ENCODE measurements at regions not wholly inside any gene's neighbourhood (a gene's known extent, or its start where the extent isn't known, plus 50 kb on each side); places are given as distances from the start of the nearest gene placed in this dataset.

- H3K27me3 Mint-ChIP-seq, result no peaks in the 10 kb centered on the region
- no peak overlapping the region for H3K4me3 Mint-ChIP-seq
- H3K27ac Mint-ChIP-seq, result no peak overlapping the region
- H3K36me3 Mint-ChIP-seq (ENCODE audit: low read depth), result no peaks in the 10 kb centered on the region
- no peaks in the 10 kb centered on the region for H3K4me1 Mint-ChIP-seq
- ChIA-PET POLR2A (no interaction called here), CTCF (interaction anchor here (0.8 kb wide), 1 partner anchor 50 kb away, joined by 3 read pairs; no protein-coding TSS in a partner anchor)
- intact Hi-C loops (cut with DNase I, micrococcal nuclease), result no loop called here
- no peak for DNase-seq
- no peak for ATAC-seq
- H3K9me3 Mint-ChIP-seq (ENCODE audit: low read depth), result no peaks in the 10 kb centered on the region
These were observed 380.6 kb upstream of the NUDT12 start for GRCh38 chr5:103943230-103943629.

DNA sequence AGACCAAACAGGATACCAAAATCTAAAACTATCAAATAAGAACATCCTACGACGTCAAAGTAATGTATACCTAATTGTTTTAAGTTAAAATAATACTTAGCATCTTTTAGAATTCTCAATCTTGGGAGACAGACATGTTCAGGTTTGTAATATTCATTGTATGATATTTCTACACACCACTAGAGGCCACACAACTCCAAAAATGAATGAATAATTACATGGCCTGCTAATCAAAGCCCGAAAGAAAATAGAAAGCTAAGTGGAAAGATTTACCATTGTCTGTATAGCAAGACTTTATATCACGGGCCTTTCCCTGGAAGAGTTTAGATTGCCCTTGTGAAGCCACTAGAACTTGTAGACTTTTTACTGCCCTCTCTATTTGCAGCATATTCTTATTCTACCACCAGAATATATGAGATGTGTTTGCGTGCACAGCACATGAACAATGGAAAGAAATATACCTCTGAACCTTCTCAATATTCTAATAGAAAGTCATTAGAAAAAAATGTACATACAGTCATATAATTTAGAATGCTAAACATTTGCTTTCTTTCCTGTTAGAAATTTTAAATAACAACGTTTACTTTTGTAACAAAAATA, 380.1 kb upstream of the NUDT12 start:
- H3K36me3 Mint-ChIP-seq (ENCODE audit: low read depth), result no peaks in the 10 kb centered on the region
- H3K27ac Mint-ChIP-seq, result no peak overlapping the region
- H3K4me1 Mint-ChIP-seq, result no peaks in the 10 kb centered on the region
- H3K27me3 Mint-ChIP-seq, result no peaks in the 10 kb centered on the region
- H3K4me3 Mint-ChIP-seq, result no peak overlapping the region
- H3K9me3 Mint-ChIP-seq (ENCODE audit: low read depth), result no peaks in the 10 kb centered on the region
- intact Hi-C loops (cut with DNase I, micrococcal nuclease), result no loop called here
- ChIA-PET CTCF (interaction anchor here (0.8 kb wide), 1 partner anchor 51 kb away, joined by 3 read pairs; no protein-coding TSS in a partner anchor), POLR2A (no interaction called here)
- DNase-seq (no peak), ATAC-seq (no peak)

- no peak overlapping the region for H3K27ac Mint-ChIP-seq
- ChIA-PET POLR2A (interaction anchor here (0.5 kb wide), 1 partner anchor 291 kb away, joined by 3 read pairs; no protein-coding TSS in a partner anchor), CTCF (no interaction called here)
- no peaks in the 10 kb centered on the region for H3K27me3 Mint-ChIP-seq
- DNase-seq, result no peak
- intact Hi-C loops (cut with DNase I, micrococcal nuclease), result no loop called here
- no peaks in the 10 kb centered on the region for H3K9me3 Mint-ChIP-seq (ENCODE audit: low read depth)
- no peaks in the 10 kb centered on the region for H3K4me1 Mint-ChIP-seq
- no peak overlapping the region for H3K4me3 Mint-ChIP-seq
- no peak for ATAC-seq
- H3K36me3 Mint-ChIP-seq (ENCODE audit: low read depth), result no peaks in the 10 kb centered on the region
These were observed 379.0 kb upstream of the NUDT12 start for GRCh38 chr5:103941596-103941995.

DNA sequence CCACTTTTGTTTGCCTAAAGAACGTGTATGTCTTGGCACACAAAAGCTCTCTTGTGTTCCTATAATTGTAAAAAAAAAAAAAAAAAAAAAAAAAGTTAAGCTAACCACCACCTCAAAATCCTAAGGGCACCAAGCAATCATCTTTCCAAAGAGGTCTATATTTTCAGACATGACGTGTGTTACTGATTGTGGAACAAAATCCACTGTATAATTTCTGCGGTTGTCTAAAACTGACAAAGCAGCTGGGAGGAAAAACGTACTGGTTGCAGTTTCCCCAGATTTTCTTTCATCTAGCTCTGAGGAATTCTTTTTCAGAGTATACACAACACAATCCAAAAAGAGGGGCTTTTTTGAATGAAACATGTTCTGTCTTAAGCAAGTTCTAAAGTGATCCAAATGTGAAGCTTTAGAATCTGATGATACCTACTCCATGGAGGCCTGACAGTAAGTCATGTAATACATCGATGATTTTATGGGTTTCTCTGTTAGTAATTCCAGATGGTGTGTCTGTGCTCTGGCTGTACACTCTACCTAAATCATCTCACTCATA, 375.6 kb upstream of the NUDT12 start:
- ChIA-PET POLR2A (no interaction called here), CTCF (no interaction called here)
- no peaks in the 10 kb centered on the region for H3K36me3 Mint-ChIP-seq (ENCODE audit: low read depth)
- no peaks in the 10 kb centered on the region for H3K9me3 Mint-ChIP-seq (ENCODE audit: low read depth)
- intact Hi-C loops (cut with DNase I, micrococcal nuclease), result no loop called here
- no peak for ATAC-seq
- H3K27me3 Mint-ChIP-seq, result no peaks in the 10 kb centered on the region
- H3K4me3 Mint-ChIP-seq, result no peak overlapping the region
- H3K27ac Mint-ChIP-seq, result no peak overlapping the region
- H3K4me1 Mint-ChIP-seq, result no peaks in the 10 kb centered on the region
- DNase-seq, result no peak

- H3K9me3 Mint-ChIP-seq (ENCODE audit: low read depth), result no peaks in the 10 kb centered on the region
These were observed 366.9 kb upstream of the NUDT12 start for GRCh38 chr5:103929338-103930013.

DNA sequence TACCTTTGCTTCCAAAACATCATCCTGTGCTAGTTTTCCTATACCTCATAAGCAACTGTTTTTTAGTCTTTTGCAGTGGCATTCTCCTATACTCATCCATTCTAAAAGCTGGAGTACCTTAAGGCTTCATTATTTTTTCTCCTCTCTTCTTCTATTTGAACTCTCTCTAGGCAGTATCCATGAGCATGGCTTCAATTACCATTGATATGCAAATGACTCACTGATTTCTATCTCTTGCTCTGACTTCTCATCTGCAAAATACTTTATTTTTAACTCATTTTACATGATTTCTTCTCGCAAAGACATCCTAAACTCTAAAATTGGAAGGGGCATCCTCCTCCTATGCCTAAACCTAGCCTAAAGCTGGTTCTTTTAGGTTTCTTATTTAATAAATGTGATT, 365.1 kb upstream of the NUDT12 start:
- intact Hi-C loops (cut with DNase I, micrococcal nuclease), result no loop called here
- H3K4me1 Mint-ChIP-seq, result no peaks in the 10 kb centered on the region
- H3K27me3 Mint-ChIP-seq, result no peaks in the 10 kb centered on the region

More at GRCh38 chr5:103929338-103930013, 366.9 kb upstream of the NUDT12 start:
- H3K36me3 Mint-ChIP-seq (ENCODE audit: low read depth), result no peaks in the 10 kb centered on the region
- ChIA-PET CTCF (no interaction called here), POLR2A (no interaction called here)
- DNase-seq (no peak), ATAC-seq (no peak)
- H3K4me1 Mint-ChIP-seq, result no peaks in the 10 kb centered on the region
- no peak overlapping the region for H3K4me3 Mint-ChIP-seq
- no peaks in the 10 kb centered on the region for H3K27me3 Mint-ChIP-seq
- intact Hi-C loops (cut with DNase I, micrococcal nuclease), result no loop called here
- no peak overlapping the region for H3K27ac Mint-ChIP-seq

GRCh38 chr5:103923616-103924168, 361.1 kb upstream of the NUDT12 start:
- CTCF ChIA-PET, result no interaction called here
- Mint-ChIP-seq H3K36me3 (ENCODE audit: low read depth) (no peaks in the 10 kb centered on the region), H3K27me3 (no peaks in the 10 kb centered on the region), H3K4me1 (no peaks in the 10 kb centered on the region), H3K27ac (no peak overlapping the region), H3K9me3 (ENCODE audit: low read depth) (peaks cover 2% of the 10 kb centered on the region), H3K4me3 (no peak overlapping the region)
- intact Hi-C loops (cut with DNase I, micrococcal nuclease), result no loop called here
- DNase-seq, result no peak
- POLR2A ChIA-PET, result no interaction called here
- no peak for ATAC-seq

More for the DNA sequence above, 365.1 kb upstream of the NUDT12 start:
- Mint-ChIP-seq H3K27ac (no peak overlapping the region), H3K9me3 (ENCODE audit: low read depth) (no peaks in the 10 kb centered on the region), H3K4me3 (no peak overlapping the region), H3K36me3 (ENCODE audit: low read depth) (no peaks in the 10 kb centered on the region)
- ChIA-PET POLR2A (no interaction called here), CTCF (interaction anchor here (0.9 kb wide), 1 partner anchor 8 kb away, joined by 3 read pairs; no protein-coding TSS in a partner anchor)
- ATAC-seq, result no peak
- no peak for DNase-seq

- POLR2A ChIA-PET, result no interaction called here
These were observed 356.9 kb upstream of the NUDT12 start for GRCh38 chr5:103919506-103919905.

GRCh38 chr5:103918668-103919367, 356.2 kb upstream of the NUDT12 start:
- Mint-ChIP-seq H3K27me3 (no peaks in the 10 kb centered on the region), H3K4me3 (no peak overlapping the region), H3K4me1 (no peaks in the 10 kb centered on the region), H3K36me3 (ENCODE audit: low read depth) (no peaks in the 10 kb centered on the region), H3K27ac (no peak overlapping the region), H3K9me3 (ENCODE audit: low read depth) (peaks cover 2% of the 10 kb centered on the region)
- intact Hi-C loops (cut with DNase I, micrococcal nuclease), result no loop called here
- ATAC-seq (no peak), DNase-seq (no peak)
- POLR2A ChIA-PET, result no interaction called here
- CTCF ChIA-PET, result no interaction called here

More at GRCh38 chr5:103919506-103919905, 356.9 kb upstream of the NUDT12 start:
- DNase-seq, result no peak
- no peaks in the 10 kb centered on the region for H3K36me3 Mint-ChIP-seq (ENCODE audit: low read depth)
- intact Hi-C loops (cut with DNase I, micrococcal nuclease), result no loop called here
- H3K27me3 Mint-ChIP-seq, result no peaks in the 10 kb centered on the region
- H3K4me3 Mint-ChIP-seq, result no peak overlapping the region
- ATAC-seq, result no peak
- H3K27ac Mint-ChIP-seq, result no peak overlapping the region
- peaks cover 2% of the 10 kb centered on the region for H3K9me3 Mint-ChIP-seq (ENCODE audit: low read depth)
- no peaks in the 10 kb centered on the region for H3K4me1 Mint-ChIP-seq
- CTCF ChIA-PET, result interaction anchor here (0.9 kb wide), 1 partner anchor 9 kb away, joined by 3 read pairs; no protein-coding TSS in a partner anchor

GRCh38 chr5:103915081-103915480, 352.5 kb upstream of the NUDT12 start:
- Mint-ChIP-seq H3K27ac (no peak overlapping the region), H3K36me3 (ENCODE audit: low read depth) (no peaks in the 10 kb centered on the region), H3K4me3 (no peak overlapping the region), H3K9me3 (ENCODE audit: low read depth) (no peaks in the 10 kb centered on the region), H3K4me1 (no peaks in the 10 kb centered on the region), H3K27me3 (no peaks in the 10 kb centered on the region)
- ATAC-seq (no peak), DNase-seq (no peak)
- POLR2A ChIA-PET, result no interaction called here
- intact Hi-C loops (cut with DNase I, micrococcal nuclease), result no loop called here
- CTCF ChIA-PET, result interaction anchor here (0.6 kb wide), 1 partner anchor 22 kb away, joined by 3 read pairs; no protein-coding TSS in a partner anchor

DNA sequence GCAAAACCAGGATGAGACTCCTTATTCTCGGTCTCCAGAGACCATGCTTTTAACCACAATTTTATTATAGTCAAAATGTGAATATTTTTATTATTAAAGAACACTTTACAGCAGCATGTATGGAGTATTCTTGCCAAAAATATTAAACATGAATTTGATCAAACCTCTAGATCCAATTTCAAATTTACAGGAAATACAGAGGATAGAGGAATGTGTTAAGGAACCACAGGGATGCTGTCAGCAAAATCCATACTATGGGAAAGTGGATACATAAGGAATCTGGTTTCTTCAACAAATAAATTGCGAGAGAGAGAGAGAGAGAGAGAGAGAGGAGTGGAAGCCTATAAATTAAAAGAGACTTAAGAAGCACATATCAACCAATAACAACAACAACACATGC, 348.2 kb upstream of the NUDT12 start:
- intact Hi-C loops (cut with DNase I, micrococcal nuclease), result no loop called here
- Mint-ChIP-seq H3K9me3 (ENCODE audit: low read depth) (no peaks in the 10 kb centered on the region), H3K4me1 (no peaks in the 10 kb centered on the region), H3K27ac (no peak overlapping the region), H3K4me3 (no peak overlapping the region), H3K27me3 (no peaks in the 10 kb centered on the region), H3K36me3 (ENCODE audit: low read depth) (no peaks in the 10 kb centered on the region)
- ChIA-PET POLR2A (no interaction called here), CTCF (interaction anchor here (0.7 kb wide), 1 partner anchor 120 kb away, joined by 3 read pairs; no protein-coding TSS in a partner anchor)
- ATAC-seq (no peak), DNase-seq (no peak)
